HL-60 (cell line): ENCODE measurements at regions not wholly inside any gene's neighbourhood (a gene's known extent, or its start where the extent isn't known, plus 50 kb on each side); places are given as distances from the start of the nearest gene placed in this dataset.
"Not testable (repeated sequence)": the region's sequence is repeated elsewhere in the genome, so short reads cannot be mapped to it uniquely, and the experiment has no call there.

Experiments used
- DNase-seq, 2 experiments: peaks; one replicate each; pipeline ENCODE4 v3.0.0-alpha.2; 2010 to 2020; ENCODE audit warnings: low read depth in 1 of 2, low spot score in 1 of 2
- H3K27ac ChIP-seq: fragments of 250-450 bp; sonication (Bioruptor Pico); replicated peaks from 2 replicates; pipeline ENCODE4 v1.5.1; 2020; ENCODE audit warnings: mild to moderate bottlenecking, moderate library complexity
- H3K27me3 ChIP-seq: fragments of 250-450 bp; sonication (Bioruptor Pico); 2 replicates; pipeline ENCODE4 v1.5.1; 2021; ENCODE audit warnings: mild to moderate bottlenecking, moderate library complexity; ENCODE audit not compliant: insufficient read depth, poor library complexity, severe bottlenecking
- H3K4me3 ChIP-seq: replicated peaks from 2 replicates; pipeline ENCODE4 v1.5.1; 2011; ENCODE audit warnings: mild to moderate bottlenecking, control low read depth, low read length; ENCODE audit not compliant: insufficient read depth
- GABPA ChIP-seq: IDR thresholded peaks from 2 replicates; pipeline ENCODE4 v1.6.1; 2012; ENCODE audit warnings: low read depth
- POLR2AphosphoS5 ChIP-seq: IDR thresholded peaks from 2 replicates; pipeline ENCODE4 v1.6.1; 2012; ENCODE audit warnings: low read depth
- SPI1 ChIP-seq: IDR thresholded peaks from 2 replicates; pipeline ENCODE4 v1.6.1; 2012; ENCODE audit warnings: low read depth, mild to moderate bottlenecking, borderline replicate concordance
- TF ChIP-seq, protein P1 (sequence below): IDR thresholded peaks from 2 replicates; pipeline ENCODE4 v1.6.1; 2012; ENCODE audit warnings: low read depth; ENCODE audit not compliant: insufficient replicate concordance
- TF ChIP-seq, protein P2 (sequence below): IDR thresholded peaks from one replicate; pipeline ENCODE4 v1.5.1; 2011; ENCODE audit warnings: low read length, control low read depth, inconsistent platforms; ENCODE audit not compliant: insufficient read depth

DNA sequence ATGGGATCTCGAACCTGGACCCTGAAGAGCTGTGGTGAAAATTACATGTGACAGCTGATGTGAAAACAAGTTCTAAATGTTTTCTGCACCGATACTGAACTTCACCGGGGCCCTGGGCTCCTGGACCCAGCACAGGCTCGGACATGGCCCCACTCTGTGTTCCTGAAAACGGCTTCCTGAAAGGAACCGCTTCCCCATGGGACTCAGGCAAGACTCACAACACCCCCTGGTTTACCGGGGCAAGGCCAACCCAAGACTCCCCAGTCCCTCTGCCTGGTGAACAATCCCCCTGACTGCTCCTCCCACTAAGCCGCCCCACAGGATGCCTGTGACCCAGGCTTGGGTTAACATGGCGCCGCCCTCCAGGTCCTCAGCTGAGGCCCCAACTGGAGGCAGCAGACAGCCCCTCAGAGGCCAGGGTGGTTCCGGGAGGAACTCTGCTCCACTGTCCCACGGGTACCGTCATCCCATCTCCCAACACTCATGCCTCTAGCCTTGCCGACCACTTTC is 124.5 kb upstream of the FOXD4L5 start:
- Histone ChIP-seq H3K4me3 (no peak overlapping the region), H3K27ac (no peak overlapping the region), H3K27me3 (no peaks in the 10 kb centered on the region)
- TF ChIP-seq POLR2AphosphoS5 (no peak), SPI1 (no peak)
- TF ChIP-seq, protein P1, sequence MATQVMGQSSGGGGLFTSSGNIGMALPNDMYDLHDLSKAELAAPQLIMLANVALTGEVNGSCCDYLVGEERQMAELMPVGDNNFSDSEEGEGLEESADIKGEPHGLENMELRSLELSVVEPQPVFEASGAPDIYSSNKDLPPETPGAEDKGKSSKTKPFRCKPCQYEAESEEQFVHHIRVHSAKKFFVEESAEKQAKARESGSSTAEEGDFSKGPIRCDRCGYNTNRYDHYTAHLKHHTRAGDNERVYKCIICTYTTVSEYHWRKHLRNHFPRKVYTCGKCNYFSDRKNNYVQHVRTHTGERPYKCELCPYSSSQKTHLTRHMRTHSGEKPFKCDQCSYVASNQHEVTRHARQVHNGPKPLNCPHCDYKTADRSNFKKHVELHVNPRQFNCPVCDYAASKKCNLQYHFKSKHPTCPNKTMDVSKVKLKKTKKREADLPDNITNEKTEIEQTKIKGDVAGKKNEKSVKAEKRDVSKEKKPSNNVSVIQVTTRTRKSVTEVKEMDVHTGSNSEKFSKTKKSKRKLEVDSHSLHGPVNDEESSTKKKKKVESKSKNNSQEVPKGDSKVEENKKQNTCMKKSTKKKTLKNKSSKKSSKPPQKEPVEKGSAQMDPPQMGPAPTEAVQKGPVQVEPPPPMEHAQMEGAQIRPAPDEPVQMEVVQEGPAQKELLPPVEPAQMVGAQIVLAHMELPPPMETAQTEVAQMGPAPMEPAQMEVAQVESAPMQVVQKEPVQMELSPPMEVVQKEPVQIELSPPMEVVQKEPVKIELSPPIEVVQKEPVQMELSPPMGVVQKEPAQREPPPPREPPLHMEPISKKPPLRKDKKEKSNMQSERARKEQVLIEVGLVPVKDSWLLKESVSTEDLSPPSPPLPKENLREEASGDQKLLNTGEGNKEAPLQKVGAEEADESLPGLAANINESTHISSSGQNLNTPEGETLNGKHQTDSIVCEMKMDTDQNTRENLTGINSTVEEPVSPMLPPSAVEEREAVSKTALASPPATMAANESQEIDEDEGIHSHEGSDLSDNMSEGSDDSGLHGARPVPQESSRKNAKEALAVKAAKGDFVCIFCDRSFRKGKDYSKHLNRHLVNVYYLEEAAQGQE = no peak
- TF ChIP-seq, protein P2, sequence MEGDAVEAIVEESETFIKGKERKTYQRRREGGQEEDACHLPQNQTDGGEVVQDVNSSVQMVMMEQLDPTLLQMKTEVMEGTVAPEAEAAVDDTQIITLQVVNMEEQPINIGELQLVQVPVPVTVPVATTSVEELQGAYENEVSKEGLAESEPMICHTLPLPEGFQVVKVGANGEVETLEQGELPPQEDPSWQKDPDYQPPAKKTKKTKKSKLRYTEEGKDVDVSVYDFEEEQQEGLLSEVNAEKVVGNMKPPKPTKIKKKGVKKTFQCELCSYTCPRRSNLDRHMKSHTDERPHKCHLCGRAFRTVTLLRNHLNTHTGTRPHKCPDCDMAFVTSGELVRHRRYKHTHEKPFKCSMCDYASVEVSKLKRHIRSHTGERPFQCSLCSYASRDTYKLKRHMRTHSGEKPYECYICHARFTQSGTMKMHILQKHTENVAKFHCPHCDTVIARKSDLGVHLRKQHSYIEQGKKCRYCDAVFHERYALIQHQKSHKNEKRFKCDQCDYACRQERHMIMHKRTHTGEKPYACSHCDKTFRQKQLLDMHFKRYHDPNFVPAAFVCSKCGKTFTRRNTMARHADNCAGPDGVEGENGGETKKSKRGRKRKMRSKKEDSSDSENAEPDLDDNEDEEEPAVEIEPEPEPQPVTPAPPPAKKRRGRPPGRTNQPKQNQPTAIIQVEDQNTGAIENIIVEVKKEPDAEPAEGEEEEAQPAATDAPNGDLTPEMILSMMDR = no peak
- no peak for DNase-seq

DNA sequence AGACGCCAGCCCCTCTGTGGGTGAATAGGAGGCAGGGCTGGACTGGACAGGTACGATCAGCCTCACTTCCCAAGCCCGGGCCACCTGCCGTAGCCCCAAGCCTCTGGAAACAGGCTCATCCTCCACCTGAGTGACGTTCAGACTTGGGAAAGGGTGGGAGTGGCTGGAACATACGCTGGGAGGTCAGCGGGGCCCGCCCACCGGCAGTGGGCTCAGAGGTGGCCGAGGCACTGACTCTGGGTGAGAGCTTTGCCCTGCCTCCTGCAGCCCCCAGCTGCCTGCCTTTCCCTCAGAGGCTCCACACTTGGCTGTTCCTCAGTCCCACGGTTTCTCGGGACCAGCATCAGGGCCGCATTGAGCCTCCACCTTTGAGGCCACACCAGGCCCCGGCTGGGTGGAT is 123.8 kb upstream of the FOXD4L5 start:
- not testable (repeated sequence) for DNase-seq, H3K27me3 ChIP-seq, H3K4me3 ChIP-seq, H3K27ac ChIP-seq

DNA sequence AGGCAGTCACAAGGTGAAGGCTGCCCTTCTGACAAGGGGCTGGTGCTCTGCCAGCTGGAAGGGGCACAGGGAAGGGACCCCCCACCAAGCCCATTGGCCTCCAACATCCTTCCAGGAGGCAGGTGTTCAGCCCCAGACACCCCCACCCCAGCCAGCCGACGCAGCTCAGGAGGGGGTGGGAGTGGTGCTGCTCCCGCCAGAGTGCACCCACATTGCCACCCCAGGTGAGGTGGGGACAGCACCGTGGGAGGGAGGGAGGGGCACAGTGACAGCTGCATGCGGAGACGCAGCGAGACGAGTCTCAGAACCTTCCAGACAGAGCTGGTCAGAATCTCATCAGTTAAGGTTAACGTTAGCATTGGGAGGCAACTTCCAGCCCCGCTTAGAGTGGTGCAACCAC is 121.6 kb upstream of the FOXD4L5 start:
- not testable (repeated sequence) for DNase-seq, H3K27me3 ChIP-seq, H3K4me3 ChIP-seq, H3K27ac ChIP-seq

DNA sequence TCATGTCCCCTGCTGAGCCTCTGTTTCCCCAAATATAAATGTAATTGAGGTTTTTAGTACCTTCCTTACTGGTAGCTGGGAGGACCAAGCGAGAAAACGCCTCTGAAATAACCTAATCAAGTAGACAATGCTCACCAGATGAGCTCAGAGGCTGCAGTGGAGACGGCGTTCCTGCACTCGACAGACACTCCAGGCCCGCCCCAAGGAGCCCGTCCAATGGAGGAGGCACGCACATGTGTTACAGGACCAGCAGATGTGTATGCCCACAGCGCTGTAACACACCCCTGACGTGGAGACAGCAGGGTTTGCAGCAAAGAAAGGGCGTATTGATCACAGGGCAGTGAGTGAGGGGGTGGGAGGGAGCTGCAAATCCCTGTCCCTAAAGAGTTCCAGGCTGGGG is 120.8 kb upstream of the FOXD4L5 start:
- H3K27me3 ChIP-seq, DNase-seq, H3K27ac ChIP-seq, H3K4me3 ChIP-seq: not testable (repeated sequence)

DNA sequence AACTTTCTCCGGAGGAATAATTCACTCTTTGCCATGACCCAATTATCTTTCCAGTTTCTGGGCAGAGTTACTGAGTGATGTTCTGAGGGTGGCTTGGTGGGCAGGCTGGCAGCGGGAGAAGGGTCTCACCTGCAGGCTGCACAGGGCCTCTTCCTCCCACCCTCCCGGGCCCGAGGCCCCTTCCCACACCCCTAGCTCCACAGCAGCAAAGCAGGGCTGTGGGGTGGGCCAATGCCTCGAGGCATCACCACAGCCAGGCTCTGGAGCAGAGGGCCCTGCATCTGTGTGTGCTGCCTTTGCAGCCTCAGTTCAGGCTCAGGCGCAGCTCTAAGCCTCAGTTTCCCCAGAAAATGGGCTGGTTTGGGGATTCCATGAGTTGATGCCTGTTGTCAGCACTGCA is 120.2 kb upstream of the FOXD4L5 start:
- no peak for DNase-seq
- Histone ChIP-seq H3K27me3 (no peaks in the 10 kb centered on the region), H3K4me3 (no peak overlapping the region), H3K27ac (no peak overlapping the region)
- TF ChIP-seq, protein P2 = no peak
- no peak for TF ChIP-seq GABPA
- TF ChIP-seq POLR2AphosphoS5 = no peak
- TF ChIP-seq, protein P1 = no peak
- TF ChIP-seq SPI1 = no peak
